Keratinocyte (primary cell): ENCODE measurements at regions not wholly inside any gene's neighbourhood (a gene's known extent, or its start where the extent isn't known, plus 50 kb on each side); places are given as distances from the start of the nearest gene placed in this dataset.

ENCODE experiments used
- EZH2 ChIP-seq: IDR thresholded peaks from one replicate; pipeline ENCODE4 v1.6.1; 2012; ENCODE audit warnings: inconsistent platforms, mild to moderate bottlenecking, low read length, moderate library complexity
- TF ChIP-seq, protein P1 (sequence below), 3 experiments: IDR thresholded peaks in 1 of 3; conservative IDR thresholded peaks in 1 of 3; optimal IDR thresholded peaks in 1 of 3; 2 replicates in 2 of 3; 3 replicates in 1 of 3; pipeline versions ENCODE3 to v1.5.1; 2011; ENCODE audit warnings: low read length in 3 of 3, mild to moderate bottlenecking in 3 of 3, moderate library complexity in 2 of 3, control low read depth in 1 of 3, inconsistent platforms in 1 of 3; ENCODE audit not compliant: insufficient read depth in 2 of 3; ENCODE audit errors: extremely low read depth in 1 of 3

GRCh38 chr1:233738396-233738795 lies 124.5 kb downstream of the KCNK1 start:
- TF ChIP-seq, protein P1, sequence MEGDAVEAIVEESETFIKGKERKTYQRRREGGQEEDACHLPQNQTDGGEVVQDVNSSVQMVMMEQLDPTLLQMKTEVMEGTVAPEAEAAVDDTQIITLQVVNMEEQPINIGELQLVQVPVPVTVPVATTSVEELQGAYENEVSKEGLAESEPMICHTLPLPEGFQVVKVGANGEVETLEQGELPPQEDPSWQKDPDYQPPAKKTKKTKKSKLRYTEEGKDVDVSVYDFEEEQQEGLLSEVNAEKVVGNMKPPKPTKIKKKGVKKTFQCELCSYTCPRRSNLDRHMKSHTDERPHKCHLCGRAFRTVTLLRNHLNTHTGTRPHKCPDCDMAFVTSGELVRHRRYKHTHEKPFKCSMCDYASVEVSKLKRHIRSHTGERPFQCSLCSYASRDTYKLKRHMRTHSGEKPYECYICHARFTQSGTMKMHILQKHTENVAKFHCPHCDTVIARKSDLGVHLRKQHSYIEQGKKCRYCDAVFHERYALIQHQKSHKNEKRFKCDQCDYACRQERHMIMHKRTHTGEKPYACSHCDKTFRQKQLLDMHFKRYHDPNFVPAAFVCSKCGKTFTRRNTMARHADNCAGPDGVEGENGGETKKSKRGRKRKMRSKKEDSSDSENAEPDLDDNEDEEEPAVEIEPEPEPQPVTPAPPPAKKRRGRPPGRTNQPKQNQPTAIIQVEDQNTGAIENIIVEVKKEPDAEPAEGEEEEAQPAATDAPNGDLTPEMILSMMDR (optimal IDR thresholded peaks at IDR 0.05 in 1 of 3, IDR thresholded peaks at IDR 0.05 in 1 of 3, conservative IDR thresholded peaks at IDR 0.05 in 1 of 3; ENCODE audit: extremely low read depth in 1 of 3, insufficient read depth in 2 of 3, low read length in 3 of 3): no peak
- no peak for TF ChIP-seq EZH2
